ENCODE measurements at regions not wholly inside any gene's neighbourhood (a gene's known extent, or its start where the extent isn't known, plus 50 kb on each side); places are given as distances from the start of the nearest gene placed in this dataset.

GRCh38 chr1:173112129-173112528 lies 61.4 kb upstream of the TNFSF18 start:
- H3K27ac ChIP-seq (ENCODE audit: extremely low read depth, low read depth, low read length), result no peak overlapping the region
- ChIA-PET POLR2A (no interaction called here), CTCF (no interaction called here)
- no peaks in the 10 kb centered on the region for H3K36me3 ChIP-seq (ENCODE audit: control insufficient read depth in 2 of 2, insufficient read depth in 1 of 2, low read length in 2 of 2)
- H3K4me3 ChIP-seq (ENCODE audit: low read depth, low read length), result no peak overlapping the region
- H3K9me3 ChIP-seq (ENCODE audit: control insufficient read depth, insufficient read depth, low read depth, low read length), result no peaks in the 10 kb centered on the region
- H3K4me1 ChIP-seq (ENCODE audit: control insufficient read depth, insufficient read depth, low read length), result no peaks in the 10 kb centered on the region
- TF ChIP-seq ZNF202 (tag by site-specific recombination; IDR thresholded peaks at IDR 0.05; ENCODE audit: borderline replicate concordance) (no peak), ZNF510 (tag by site-specific recombination; IDR thresholded peaks at IDR 0.05; ENCODE audit: insufficient replicate concordance) (no peak)

- TF ChIP-seq RBAK (tag by site-specific recombination; IDR thresholded peaks at IDR 0.05) (no peak), PRDM10 (tag by site-specific recombination; IDR thresholded peaks at IDR 0.05) (no peak), ZNF223 (tag by site-specific recombination; IDR thresholded peaks at IDR 0.05) (no peak), ZNF362 (tag by site-specific recombination; IDR thresholded peaks at IDR 0.05) (no peak), ZNF580 (tag by site-specific recombination; IDR thresholded peaks at IDR 0.05) (no peak), ZNF558 (tag by site-specific recombination; IDR thresholded peaks at IDR 0.05) (no peak), HOXA7 (CRISPR knock-in tag; IDR thresholded peaks at IDR 0.05; ENCODE audit: borderline replicate concordance) (no peak), ZNF600 (tag by site-specific recombination; IDR thresholded peaks at IDR 0.05) (no peak), ZNF202 (tag by site-specific recombination; IDR thresholded peaks at IDR 0.05; ENCODE audit: borderline replicate concordance) (no peak), GLI2 (tag by site-specific recombination; IDR thresholded peaks at IDR 0.05; ENCODE audit: borderline replicate concordance, low read depth) (no peak), KLF1 (tag by site-specific recombination; IDR thresholded peaks at IDR 0.05) (no peak), YY1 (tag by site-specific recombination; IDR thresholded peaks at IDR 0.05) (no peak), ZSCAN4 (tag by site-specific recombination; IDR thresholded peaks at IDR 0.05) (no peak), ZNF37A (tag by site-specific recombination; IDR thresholded peaks at IDR 0.05) (no peak), ZNF302 (tag by site-specific recombination; IDR thresholded peaks at IDR 0.05; ENCODE audit: low read depth) (no peak), ZNF549 (tag by site-specific recombination; IDR thresholded peaks at IDR 0.05) (no peak), ZNF148 (tag by site-specific recombination; IDR thresholded peaks at IDR 0.05; ENCODE audit: borderline replicate concordance) (no peak)
- Histone ChIP-seq H3K4me1 (ENCODE audit: control insufficient read depth, insufficient read depth, low read length) (no peaks in the 10 kb centered on the region), H3K4me3 (ENCODE audit: low read depth, low read length) (no peak overlapping the region), H3K27ac (ENCODE audit: extremely low read depth, low read depth, low read length) (no peak overlapping the region), H3K36me3 (ENCODE audit: control insufficient read depth in 2 of 2, insufficient read depth in 1 of 2, low read length in 2 of 2) (no peaks in the 10 kb centered on the region), H3K9me3 (ENCODE audit: control insufficient read depth, insufficient read depth, low read depth, low read length) (no peaks in the 10 kb centered on the region)
- ChIA-PET CTCF (interaction anchor here (0.5 to 0.6 kb wide), 2 partner anchors 168 to 365 kb away, joined by 3 to 5 read pairs; no protein-coding TSS in a partner anchor), POLR2A (no interaction called here)
These were observed 57.0 kb upstream of the TNFSF18 start for GRCh38 chr1:173107696-173108095.
